HCT116 (cell line): ENCODE measurements at regions not wholly inside any gene's neighbourhood (a gene's known extent, or its start where the extent isn't known, plus 50 kb on each side); places are given as distances from the start of the nearest gene placed in this dataset.

Experiments
- ATAC-seq: fragments of 200-7000 bp; cut with Tn5 transposase; 2 replicates; pipeline ENCODE4 v1.9.1; 2020; ENCODE audit warnings: mild to moderate bottlenecking, moderate library complexity
- BruUV-seq: library from RNA; stranded (reverse); fragments of 400-500 nt; replicated peaks from 2 replicates; lab custom pipeline; 2021; lab: Mats Ljungman, UMichigan
- CTCF ChIA-PET: fragments of 300-600 bp; sonication (Branson Sonifier 250); formaldehyde crosslinking; loops from one replicate; lab custom pipeline; 2021; ENCODE audit warnings: antibody characterized with exemption; lab: Charles Lee
- POLR2A ChIA-PET: fragments of 300-600, 350-600 bp; sonication (Branson Sonifier 250); formaldehyde crosslinking; loops from one replicate; lab custom pipeline; 2021; ENCODE audit warnings: antibody characterized with exemption; lab: Charles Lee
- RAD21 ChIA-PET, 2 experiments: fragments of 300-600 bp; sonication (Branson Sonifier 250); formaldehyde crosslinking; loops; one replicate each; lab custom pipeline; 2023; ENCODE audit warnings: low total read pairs in 2 of 2; ENCODE audit not compliant: uncharacterized antibody in 2 of 2, unreplicated experiment in 2 of 2, low non-redundant PET in 1 of 2; lab: Charles Lee
- DNase-seq: peaks from one replicate; pipeline ENCODE4 v3.0.0-alpha.2; 2010; ENCODE audit warnings: low read depth, low spot score
- H2AFZ ChIP-seq: fragments of 200-600 bp; shearing (Covaris generic), sonication (generic); 2 replicates; pipeline ENCODE4 v1.6.1; 2017; ENCODE audit warnings: low read depth, mixed run types, mixed read lengths, antibody characterized with exemption, low read length; ENCODE audit not compliant: poor library complexity, severe bottlenecking
- H3K27ac ChIP-seq: 2 replicates; pipeline ENCODE4 v1.5.1; 2012; ENCODE audit warnings: low read depth, low read length
- H3K27me3 ChIP-seq: fragments of 200-600 bp; sonication (generic); 2 replicates; pipeline ENCODE4 v1.6.1; 2016; ENCODE audit warnings: mixed run types, low read length, mixed read lengths; ENCODE audit not compliant: insufficient read depth
- H3K36me3 ChIP-seq, 2 experiments: fragments of 200-500 bp in 1 of 2; fragments of 200-600 bp in 1 of 2; sonication (Bioruptor generic) in 1 of 2; sonication (generic) in 1 of 2; 2 replicates each; pipeline versions ENCODE4 v1.5.1 to v1.6.1; 2014 to 2016; ENCODE audit warnings: low read length in 2 of 2, inconsistent platforms in 1 of 2, mixed read lengths in 1 of 2, mixed run types in 1 of 2; ENCODE audit not compliant: insufficient read depth in 2 of 2, control insufficient read depth in 1 of 2
- H3K4me1 ChIP-seq, 2 experiments: fragments of 200-600 bp in 1 of 2; sonication (generic) in 1 of 2; 2 replicates each; pipeline versions ENCODE4 v1.5.1 to v1.6.1; 2012 to 2017; ENCODE audit warnings: low read length in 2 of 2, inconsistent platforms in 1 of 2, mild to moderate bottlenecking in 1 of 2, mixed read lengths in 1 of 2, mixed run types in 1 of 2, moderate library complexity in 1 of 2; ENCODE audit not compliant: insufficient read depth in 2 of 2, control insufficient read depth in 1 of 2
- H3K4me2 ChIP-seq: fragments of 200-600 bp; sonication (generic); 2 replicates; pipeline ENCODE4 v1.6.1; 2017; ENCODE audit warnings: mixed run types, low read length, mixed read lengths
- H3K4me3 ChIP-seq, 2 experiments: fragments of 200-600 bp in 1 of 2; sonication (generic) in 1 of 2; replicated peaks in 1 of 2; 2 replicates each; pipeline ENCODE4 v1.5.1; 2011 to 2016; ENCODE audit warnings: low read length in 2 of 2, control low read depth in 1 of 2, low read depth in 1 of 2, mild to moderate bottlenecking in 1 of 2, mixed read lengths in 1 of 2, mixed run types in 1 of 2
- H3K79me2 ChIP-seq: fragments of 200-600 bp; sonication (generic); 2 replicates; pipeline ENCODE4 v1.6.1; 2017; ENCODE audit warnings: mild to moderate bottlenecking, mixed run types, low read length, moderate library complexity, mixed read lengths; ENCODE audit not compliant: insufficient read depth
- H3K9ac ChIP-seq: fragments of 200-600 bp; sonication (generic); 2 replicates; pipeline ENCODE4 v1.6.1; 2016; ENCODE audit warnings: low read length, mixed read lengths
- H3K9me2 ChIP-seq: fragments of 200-600 bp; sonication (generic), shearing (Covaris generic); 2 replicates; pipeline ENCODE4 v1.6.1; 2017; ENCODE audit warnings: mixed run types, mild to moderate bottlenecking, moderate library complexity; ENCODE audit not compliant: insufficient read depth
- H3K9me3 ChIP-seq, 2 experiments: fragments of 200-500 bp in 1 of 2; fragments of 200-600 bp in 1 of 2; sonication (Bioruptor generic) in 1 of 2; sonication (generic) in 1 of 2; 2 replicates each; pipeline ENCODE4 v1.6.1; 2014 to 2017; ENCODE audit warnings: low read length in 2 of 2, mixed read lengths in 2 of 2, inconsistent platforms in 1 of 2, low read depth in 1 of 2, mild to moderate bottlenecking in 1 of 2, mixed run types in 1 of 2, moderate library complexity in 1 of 2; ENCODE audit not compliant: control insufficient read depth in 1 of 2, insufficient read depth in 1 of 2
- H4K20me1 ChIP-seq: fragments of 200-600 bp; sonication (generic), shearing (Covaris generic); 2 replicates; pipeline ENCODE4 v1.6.1; 2017; ENCODE audit warnings: mixed run types, mild to moderate bottlenecking, moderate library complexity; ENCODE audit not compliant: insufficient read depth
- CEBPB ChIP-seq: IDR thresholded peaks from 2 replicates; pipeline ENCODE4 v1.6.1; 2012; ENCODE audit warnings: low read depth
- ELF1 ChIP-seq: IDR thresholded peaks from 2 replicates; pipeline ENCODE4 v1.6.1; 2012; ENCODE audit warnings: low read depth, borderline replicate concordance
- JUND ChIP-seq: IDR thresholded peaks from 2 replicates; pipeline ENCODE4 v1.6.1; 2012
- POLR2A ChIP-seq: IDR thresholded peaks from 2 replicates; pipeline ENCODE4 v1.7.0; 2011; ENCODE audit warnings: borderline replicate concordance; ENCODE audit not compliant: insufficient read depth, insufficient read length; ENCODE audit errors: extremely low read depth
- POLR2AphosphoS5 ChIP-seq: IDR thresholded peaks from 2 replicates; pipeline ENCODE4 v1.6.1; 2011; ENCODE audit warnings: mild to moderate bottlenecking, low read depth, low read length, moderate library complexity
- RAD21 ChIP-seq: IDR thresholded peaks from 2 replicates; pipeline ENCODE4 v1.6.1; 2012; ENCODE audit warnings: low read depth, mild to moderate bottlenecking
- SIN3A ChIP-seq: IDR thresholded peaks from 2 replicates; pipeline ENCODE4 v1.6.1; 2012; ENCODE audit warnings: low read depth
- SP1 ChIP-seq: IDR thresholded peaks from 2 replicates; pipeline ENCODE4 v1.6.1; 2012; ENCODE audit warnings: low read depth
- ZFX ChIP-seq: fragments of 450-650 bp; IDR thresholded peaks from 2 replicates; pipeline ENCODE4 v1.6.1; 2017
- ZNF274 ChIP-seq: fragments of 200-500 bp; sonication (Bioruptor generic); IDR thresholded peaks from 2 replicates; pipeline ENCODE4 v1.6.1; 2014; ENCODE audit warnings: mild to moderate bottlenecking, low read depth, low read length, inconsistent platforms
- intact Hi-C: fragments of 100-400 bp; cut with micrococcal nuclease; formaldehyde crosslinking; loops from 2 replicates; pipeline ENCODE4 v1.10.0; 2022
- TF ChIP-seq, protein P1 (sequence below), 3 experiments: fragments of 200-600 bp in 1 of 3; sonication (generic) in 1 of 3; IDR thresholded peaks in 2 of 3; conservative IDR thresholded peaks in 1 of 3; 2 replicates each; pipeline ENCODE4 v1.5.1; 2012 to 2017; ENCODE audit warnings: low read depth in 2 of 3, low read length in 2 of 3, antibody characterized with exemption in 1 of 3, borderline replicate concordance in 1 of 3, control low read depth in 1 of 3, mild to moderate bottlenecking in 1 of 3, mixed read lengths in 1 of 3, mixed run types in 1 of 3, moderate library complexity in 1 of 3; ENCODE audit not compliant: insufficient read depth in 1 of 3
- TF ChIP-seq, protein P2 (sequence below): IDR thresholded peaks from 2 replicates; pipeline ENCODE4 v1.6.1; 2012; ENCODE audit warnings: low read depth
- TF ChIP-seq, protein P3 (sequence below): IDR thresholded peaks from 2 replicates; pipeline ENCODE4 v1.6.1; 2012
- TF ChIP-seq, protein P4 (sequence below): IDR thresholded peaks from 2 replicates; pipeline ENCODE4 v1.6.1; 2011; ENCODE audit warnings: mild to moderate bottlenecking, low read length, moderate library complexity; ENCODE audit not compliant: insufficient replicate concordance; ENCODE audit errors: extremely low read depth

DNA sequence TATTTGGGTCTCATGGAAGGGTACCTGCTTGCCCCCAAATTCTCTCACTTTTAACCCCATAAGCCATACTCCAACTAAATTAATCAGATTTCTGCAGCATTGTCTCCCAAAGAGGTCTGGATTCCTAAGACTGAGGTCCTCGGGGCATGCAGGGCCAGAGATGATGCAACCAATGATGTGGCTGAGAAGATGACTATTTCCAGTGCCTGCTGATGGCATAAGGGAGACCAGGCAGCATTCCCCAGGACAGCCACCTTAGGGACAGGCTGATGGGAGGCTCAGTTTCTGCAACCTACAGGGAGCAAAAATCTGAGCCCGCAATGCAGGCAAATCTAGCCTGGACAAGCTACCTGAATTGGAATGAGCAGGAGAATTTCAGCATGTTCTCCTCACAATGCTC is 76.8 kb upstream of the ASIC2 start:
- no peaks in the 10 kb centered on the region for H4K20me1 ChIP-seq
- no peak overlapping the region for H3K4me2 ChIP-seq
- no peak overlapping the region for H3K4me3 ChIP-seq
- DNase-seq = no peak
- H3K79me2 ChIP-seq = no peaks in the 10 kb centered on the region
- POLR2A ChIA-PET = no interaction called here
- H3K27me3 ChIP-seq = no peaks in the 10 kb centered on the region
- CTCF ChIA-PET = no interaction called here
- intact Hi-C loops = no loop called here
- H3K9me3 ChIP-seq = no peaks in the 10 kb centered on the region; a peak in 1 of 4 replicates
- BruUV-seq = no TSS peak
- H3K27ac ChIP-seq = no peak overlapping the region
- no peaks in the 10 kb centered on the region for H3K36me3 ChIP-seq
- TF ChIP-seq, protein P1, sequence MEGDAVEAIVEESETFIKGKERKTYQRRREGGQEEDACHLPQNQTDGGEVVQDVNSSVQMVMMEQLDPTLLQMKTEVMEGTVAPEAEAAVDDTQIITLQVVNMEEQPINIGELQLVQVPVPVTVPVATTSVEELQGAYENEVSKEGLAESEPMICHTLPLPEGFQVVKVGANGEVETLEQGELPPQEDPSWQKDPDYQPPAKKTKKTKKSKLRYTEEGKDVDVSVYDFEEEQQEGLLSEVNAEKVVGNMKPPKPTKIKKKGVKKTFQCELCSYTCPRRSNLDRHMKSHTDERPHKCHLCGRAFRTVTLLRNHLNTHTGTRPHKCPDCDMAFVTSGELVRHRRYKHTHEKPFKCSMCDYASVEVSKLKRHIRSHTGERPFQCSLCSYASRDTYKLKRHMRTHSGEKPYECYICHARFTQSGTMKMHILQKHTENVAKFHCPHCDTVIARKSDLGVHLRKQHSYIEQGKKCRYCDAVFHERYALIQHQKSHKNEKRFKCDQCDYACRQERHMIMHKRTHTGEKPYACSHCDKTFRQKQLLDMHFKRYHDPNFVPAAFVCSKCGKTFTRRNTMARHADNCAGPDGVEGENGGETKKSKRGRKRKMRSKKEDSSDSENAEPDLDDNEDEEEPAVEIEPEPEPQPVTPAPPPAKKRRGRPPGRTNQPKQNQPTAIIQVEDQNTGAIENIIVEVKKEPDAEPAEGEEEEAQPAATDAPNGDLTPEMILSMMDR (IDR thresholded peaks at IDR 0.05 in 2 of 3, conservative IDR thresholded peaks at IDR 0.05 in 1 of 3; ENCODE audit: borderline replicate concordance in 1 of 3, insufficient read depth in 1 of 3, low read depth in 2 of 3, low read length in 2 of 3) = no peak
- TF ChIP-seq JUND (no peak), ELF1 (no peak), POLR2A (no peak), CEBPB (no peak), ZNF274 (no peak), SIN3A (no peak), POLR2AphosphoS5 (no peak), SP1 (no peak), ZFX (no peak), RAD21 (no peak)
- TF ChIP-seq, protein P2, sequence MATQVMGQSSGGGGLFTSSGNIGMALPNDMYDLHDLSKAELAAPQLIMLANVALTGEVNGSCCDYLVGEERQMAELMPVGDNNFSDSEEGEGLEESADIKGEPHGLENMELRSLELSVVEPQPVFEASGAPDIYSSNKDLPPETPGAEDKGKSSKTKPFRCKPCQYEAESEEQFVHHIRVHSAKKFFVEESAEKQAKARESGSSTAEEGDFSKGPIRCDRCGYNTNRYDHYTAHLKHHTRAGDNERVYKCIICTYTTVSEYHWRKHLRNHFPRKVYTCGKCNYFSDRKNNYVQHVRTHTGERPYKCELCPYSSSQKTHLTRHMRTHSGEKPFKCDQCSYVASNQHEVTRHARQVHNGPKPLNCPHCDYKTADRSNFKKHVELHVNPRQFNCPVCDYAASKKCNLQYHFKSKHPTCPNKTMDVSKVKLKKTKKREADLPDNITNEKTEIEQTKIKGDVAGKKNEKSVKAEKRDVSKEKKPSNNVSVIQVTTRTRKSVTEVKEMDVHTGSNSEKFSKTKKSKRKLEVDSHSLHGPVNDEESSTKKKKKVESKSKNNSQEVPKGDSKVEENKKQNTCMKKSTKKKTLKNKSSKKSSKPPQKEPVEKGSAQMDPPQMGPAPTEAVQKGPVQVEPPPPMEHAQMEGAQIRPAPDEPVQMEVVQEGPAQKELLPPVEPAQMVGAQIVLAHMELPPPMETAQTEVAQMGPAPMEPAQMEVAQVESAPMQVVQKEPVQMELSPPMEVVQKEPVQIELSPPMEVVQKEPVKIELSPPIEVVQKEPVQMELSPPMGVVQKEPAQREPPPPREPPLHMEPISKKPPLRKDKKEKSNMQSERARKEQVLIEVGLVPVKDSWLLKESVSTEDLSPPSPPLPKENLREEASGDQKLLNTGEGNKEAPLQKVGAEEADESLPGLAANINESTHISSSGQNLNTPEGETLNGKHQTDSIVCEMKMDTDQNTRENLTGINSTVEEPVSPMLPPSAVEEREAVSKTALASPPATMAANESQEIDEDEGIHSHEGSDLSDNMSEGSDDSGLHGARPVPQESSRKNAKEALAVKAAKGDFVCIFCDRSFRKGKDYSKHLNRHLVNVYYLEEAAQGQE = no peak
- TF ChIP-seq, protein P3, sequence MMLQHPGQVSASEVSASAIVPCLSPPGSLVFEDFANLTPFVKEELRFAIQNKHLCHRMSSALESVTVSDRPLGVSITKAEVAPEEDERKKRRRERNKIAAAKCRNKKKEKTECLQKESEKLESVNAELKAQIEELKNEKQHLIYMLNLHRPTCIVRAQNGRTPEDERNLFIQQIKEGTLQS = no peak
- TF ChIP-seq, protein P4, sequence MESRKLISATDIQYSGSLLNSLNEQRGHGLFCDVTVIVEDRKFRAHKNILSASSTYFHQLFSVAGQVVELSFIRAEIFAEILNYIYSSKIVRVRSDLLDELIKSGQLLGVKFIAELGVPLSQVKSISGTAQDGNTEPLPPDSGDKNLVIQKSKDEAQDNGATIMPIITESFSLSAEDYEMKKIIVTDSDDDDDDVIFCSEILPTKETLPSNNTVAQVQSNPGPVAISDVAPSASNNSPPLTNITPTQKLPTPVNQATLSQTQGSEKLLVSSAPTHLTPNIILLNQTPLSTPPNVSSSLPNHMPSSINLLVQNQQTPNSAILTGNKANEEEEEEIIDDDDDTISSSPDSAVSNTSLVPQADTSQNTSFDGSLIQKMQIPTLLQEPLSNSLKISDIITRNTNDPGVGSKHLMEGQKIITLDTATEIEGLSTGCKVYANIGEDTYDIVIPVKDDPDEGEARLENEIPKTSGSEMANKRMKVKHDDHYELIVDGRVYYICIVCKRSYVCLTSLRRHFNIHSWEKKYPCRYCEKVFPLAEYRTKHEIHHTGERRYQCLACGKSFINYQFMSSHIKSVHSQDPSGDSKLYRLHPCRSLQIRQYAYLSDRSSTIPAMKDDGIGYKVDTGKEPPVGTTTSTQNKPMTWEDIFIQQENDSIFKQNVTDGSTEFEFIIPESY = no peak
- H3K4me1 ChIP-seq = no peaks in the 10 kb centered on the region
- H3K9me2 ChIP-seq = no peaks in the 10 kb centered on the region
- RAD21 ChIA-PET = no interaction called here
- no peak overlapping the region for H2AFZ ChIP-seq
- no peak for ATAC-seq
- no peak overlapping the region for H3K9ac ChIP-seq
